ENCODE measurements at regions not wholly inside any gene's neighbourhood (a gene's known extent, or its start where the extent isn't known, plus 50 kb on each side); places are given as distances from the start of the nearest gene placed in this dataset.

DNA sequence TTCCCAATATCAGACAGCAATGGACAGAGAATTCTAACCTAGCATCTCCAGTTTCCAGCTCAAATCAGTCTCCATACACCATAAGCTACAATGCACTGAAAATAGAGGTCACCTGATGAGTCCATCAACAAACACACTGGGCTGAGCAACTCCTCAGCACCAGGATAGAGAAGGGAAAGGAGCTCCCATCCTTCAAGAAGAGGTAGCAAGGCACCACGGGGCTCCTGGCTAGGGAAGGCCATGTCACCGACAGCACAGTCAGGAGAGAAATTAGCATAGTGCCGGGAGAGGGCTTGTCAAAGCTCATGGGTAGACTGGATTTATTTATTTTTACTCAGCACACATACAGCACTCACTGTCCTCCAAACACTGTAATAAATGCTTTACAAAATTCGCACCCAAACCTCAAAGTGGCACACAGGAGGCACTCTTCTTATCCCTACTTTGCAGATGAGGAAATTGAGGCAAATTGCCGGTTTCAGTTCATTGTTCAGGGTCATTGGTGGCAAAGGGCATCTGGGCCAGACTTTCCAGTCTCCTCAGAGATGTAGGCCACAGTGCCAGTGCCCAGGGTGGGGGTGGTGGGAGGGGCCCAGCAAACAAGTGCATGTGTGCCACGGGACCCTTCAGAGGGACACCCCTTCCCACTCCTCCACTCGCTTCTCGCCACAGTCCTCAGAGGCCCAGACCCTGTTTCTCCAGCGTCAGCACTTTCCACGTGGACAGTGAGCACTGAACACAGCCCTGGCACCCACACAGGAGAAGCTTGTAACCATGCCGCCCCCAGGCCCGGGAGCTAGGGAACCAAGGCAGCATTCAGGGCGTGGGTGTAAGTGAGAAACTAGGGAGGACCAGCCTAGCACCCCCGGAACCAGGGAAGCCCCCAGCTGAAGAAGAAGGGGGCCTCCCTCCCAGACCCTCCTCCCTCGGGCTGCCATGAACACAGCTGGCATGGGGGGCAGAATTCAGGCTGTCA lies 1417.4 kb downstream of the TBC1D22A start:
- H3K9ac ChIP-seq (ENCODE audit: low read length in 5 of 5): no peak overlapping the region
- H3K4me3 ChIP-seq (ENCODE audit: low read depth in 1 of 5, low read length in 5 of 5): no peak overlapping the region
- H3K36me3 ChIP-seq (ENCODE audit: control insufficient read depth in 5 of 5, insufficient read depth in 5 of 5, low read length in 5 of 5): no peaks in the 10 kb centered on the region
- peaks cover 0 to 8% (median 0%) of the 10 kb centered on the region in 5 donors for H3K27me3 ChIP-seq (ENCODE audit: control insufficient read depth in 5 of 5, insufficient read depth in 4 of 5, low read length in 5 of 5)
- peaks cover 0 to 11% (median 0%) of the 10 kb centered on the region in 5 donors for H3K4me1 ChIP-seq (ENCODE audit: control insufficient read depth in 5 of 5, insufficient read depth in 5 of 5, low read length in 5 of 5)
- no peak overlapping the region for H3K27ac ChIP-seq (ENCODE audit: low read depth, low read length)
- peaks cover 0 to 3% (median 0%) of the 10 kb centered on the region in 5 donors for H3K9me3 ChIP-seq (ENCODE audit: control insufficient read depth in 5 of 5, low read length in 5 of 5)

DNA sequence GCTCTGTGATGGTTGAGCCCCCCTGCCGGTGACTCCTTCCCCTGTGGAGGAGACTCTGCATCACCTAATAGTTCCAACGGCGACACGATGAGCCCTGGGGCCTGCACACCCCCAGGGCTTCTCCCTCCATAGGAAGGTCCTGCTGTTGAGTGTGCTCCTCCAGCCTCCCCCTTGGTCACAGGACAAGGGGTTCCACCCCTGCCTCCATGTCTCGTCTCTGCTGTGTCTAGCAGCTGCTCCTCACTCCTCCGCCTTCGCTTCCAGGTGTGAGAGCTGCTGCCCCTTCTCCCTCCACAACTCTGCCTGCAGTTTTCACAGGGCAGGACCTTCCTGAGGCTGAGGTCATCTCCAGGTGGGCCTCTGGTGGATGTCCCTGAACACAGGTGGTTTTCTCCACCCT lies 1416.1 kb downstream of the TBC1D22A start:
- peaks cover 0 to 3% (median 0%) of the 10 kb centered on the region in 5 donors for H3K9me3 ChIP-seq (ENCODE audit: control insufficient read depth in 5 of 5, low read length in 5 of 5)
- H3K4me1 ChIP-seq (ENCODE audit: control insufficient read depth in 5 of 5, insufficient read depth in 5 of 5, low read length in 5 of 5): peaks cover 0 to 15% (median 0%) of the 10 kb centered on the region in 5 donors
- H3K9ac ChIP-seq (ENCODE audit: low read length in 5 of 5): no peak overlapping the region

DNA sequence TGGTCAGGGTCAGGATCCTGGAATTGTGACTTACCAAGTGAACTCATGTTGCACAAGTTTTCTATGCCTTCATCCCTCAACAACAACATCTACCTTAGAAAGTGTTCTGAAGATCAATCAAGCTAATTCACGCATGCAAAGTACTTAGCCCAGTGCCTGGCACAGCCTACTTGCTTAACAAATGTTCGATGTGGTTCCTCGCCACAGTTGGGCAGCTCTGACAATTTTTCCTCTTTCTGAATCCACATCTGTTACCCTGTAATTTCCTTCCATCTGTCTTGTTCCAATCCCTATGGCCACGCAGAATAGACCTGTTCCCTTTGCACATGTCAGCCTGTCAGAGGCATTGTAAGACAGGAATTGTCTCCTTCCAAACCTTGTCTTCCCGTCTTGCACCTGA lies 1415.2 kb downstream of the TBC1D22A start:
- Histone ChIP-seq H3K36me3 (ENCODE audit: control insufficient read depth in 5 of 5, insufficient read depth in 5 of 5, low read length in 5 of 5) (no peaks in the 10 kb centered on the region), H3K27me3 (ENCODE audit: control insufficient read depth in 5 of 5, insufficient read depth in 4 of 5, low read length in 5 of 5) (peaks cover 0 to 11% (median 0%) of the 10 kb centered on the region in 5 donors), H3K27ac (ENCODE audit: low read depth, low read length) (no peak overlapping the region), H3K4me3 (ENCODE audit: low read depth in 1 of 5, low read length in 5 of 5) (no peak overlapping the region), H3K9ac (ENCODE audit: low read length in 5 of 5) (no peak overlapping the region), H3K4me1 (ENCODE audit: control insufficient read depth in 5 of 5, insufficient read depth in 5 of 5, low read length in 5 of 5) (peaks cover 0 to 23% (median 0%) of the 10 kb centered on the region in 5 donors), H3K9me3 (ENCODE audit: control insufficient read depth in 5 of 5, low read length in 5 of 5) (peaks cover 0 to 3% (median 0%) of the 10 kb centered on the region in 5 donors)

More for the DNA sequence above, 1416.1 kb downstream of the TBC1D22A start:
- Histone ChIP-seq H3K27ac (ENCODE audit: low read depth, low read length) (no peak overlapping the region), H3K27me3 (ENCODE audit: control insufficient read depth in 5 of 5, insufficient read depth in 4 of 5, low read length in 5 of 5) (peaks cover 0 to 8% (median 0%) of the 10 kb centered on the region in 5 donors), H3K36me3 (ENCODE audit: control insufficient read depth in 5 of 5, insufficient read depth in 5 of 5, low read length in 5 of 5) (no peaks in the 10 kb centered on the region), H3K4me3 (ENCODE audit: low read depth in 1 of 5, low read length in 5 of 5) (no peak overlapping the region)

DNA sequence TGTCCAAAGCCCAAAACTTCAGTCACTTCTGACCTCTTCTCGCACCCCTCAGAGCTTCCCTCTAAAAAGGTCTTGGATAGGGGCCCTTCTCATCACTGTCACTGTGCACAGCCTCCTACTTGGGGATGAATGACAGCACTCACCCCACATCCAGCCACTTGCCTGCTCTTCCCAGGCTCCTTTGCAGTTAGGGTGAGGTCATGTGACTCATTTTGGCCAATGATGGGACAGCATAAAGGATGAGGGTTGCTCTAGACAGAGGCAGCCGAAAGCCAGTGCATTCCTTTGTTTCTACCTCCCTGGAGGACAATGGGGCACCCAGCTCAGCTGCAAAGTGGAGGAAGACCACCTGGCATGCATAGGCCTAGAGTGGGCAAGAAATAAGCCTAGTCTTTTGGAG lies 1413.3 kb downstream of the TBC1D22A start:
- Histone ChIP-seq H3K9ac (ENCODE audit: low read length in 5 of 5) (no peak overlapping the region), H3K4me1 (ENCODE audit: control insufficient read depth in 5 of 5, insufficient read depth in 5 of 5, low read length in 5 of 5) (peaks cover 0 to 23% (median 0%) of the 10 kb centered on the region in 5 donors), H3K9me3 (ENCODE audit: control insufficient read depth in 5 of 5, low read length in 5 of 5) (peaks cover 0 to 3% (median 0%) of the 10 kb centered on the region in 5 donors), H3K27ac (ENCODE audit: low read depth, low read length) (no peak overlapping the region), H3K27me3 (ENCODE audit: control insufficient read depth in 5 of 5, insufficient read depth in 4 of 5, low read length in 5 of 5) (peaks cover 0 to 7% (median 2%) of the 10 kb centered on the region in 5 donors), H3K4me3 (ENCODE audit: low read depth in 1 of 5, low read length in 5 of 5) (no peak overlapping the region), H3K36me3 (ENCODE audit: control insufficient read depth in 5 of 5, insufficient read depth in 5 of 5, low read length in 5 of 5) (no peaks in the 10 kb centered on the region)

DNA sequence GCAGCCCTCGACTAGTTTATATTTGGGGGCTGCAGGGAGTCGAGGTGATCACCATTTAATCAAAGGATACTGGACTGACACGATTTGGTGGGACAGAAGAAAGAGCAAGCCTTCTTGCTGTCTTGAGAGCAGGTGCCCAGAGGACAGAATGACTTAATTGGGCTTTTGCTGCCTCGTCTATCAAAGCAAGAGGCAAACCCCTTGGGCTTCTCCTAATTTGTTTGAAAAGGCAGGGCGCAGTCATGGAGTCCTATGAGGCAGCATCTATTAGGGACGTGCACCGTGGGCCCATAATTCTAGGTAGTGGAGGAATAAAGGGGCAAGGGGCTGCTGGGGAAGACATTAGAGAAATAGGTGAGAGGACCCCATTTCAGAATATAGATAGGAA lies 1411.3 kb downstream of the TBC1D22A start:
- no peak overlapping the region for H3K9ac ChIP-seq (ENCODE audit: low read length in 5 of 5)
- peaks cover 0 to 3% (median 0%) of the 10 kb centered on the region in 5 donors for H3K9me3 ChIP-seq (ENCODE audit: control insufficient read depth in 5 of 5, low read length in 5 of 5)
- H3K4me3 ChIP-seq (ENCODE audit: low read depth in 1 of 5, low read length in 5 of 5): no peak overlapping the region
- H3K27ac ChIP-seq (ENCODE audit: low read depth, low read length): no peak overlapping the region
- no peaks in the 10 kb centered on the region for H3K36me3 ChIP-seq (ENCODE audit: control insufficient read depth in 5 of 5, insufficient read depth in 5 of 5, low read length in 5 of 5)
- H3K4me1 ChIP-seq (ENCODE audit: control insufficient read depth in 5 of 5, insufficient read depth in 5 of 5, low read length in 5 of 5): peaks cover 0 to 23% (median 0%) of the 10 kb centered on the region in 5 donors
- H3K27me3 ChIP-seq (ENCODE audit: control insufficient read depth in 5 of 5, insufficient read depth in 4 of 5, low read length in 5 of 5): peaks cover 0 to 9% (median 7%) of the 10 kb centered on the region in 5 donors

DNA sequence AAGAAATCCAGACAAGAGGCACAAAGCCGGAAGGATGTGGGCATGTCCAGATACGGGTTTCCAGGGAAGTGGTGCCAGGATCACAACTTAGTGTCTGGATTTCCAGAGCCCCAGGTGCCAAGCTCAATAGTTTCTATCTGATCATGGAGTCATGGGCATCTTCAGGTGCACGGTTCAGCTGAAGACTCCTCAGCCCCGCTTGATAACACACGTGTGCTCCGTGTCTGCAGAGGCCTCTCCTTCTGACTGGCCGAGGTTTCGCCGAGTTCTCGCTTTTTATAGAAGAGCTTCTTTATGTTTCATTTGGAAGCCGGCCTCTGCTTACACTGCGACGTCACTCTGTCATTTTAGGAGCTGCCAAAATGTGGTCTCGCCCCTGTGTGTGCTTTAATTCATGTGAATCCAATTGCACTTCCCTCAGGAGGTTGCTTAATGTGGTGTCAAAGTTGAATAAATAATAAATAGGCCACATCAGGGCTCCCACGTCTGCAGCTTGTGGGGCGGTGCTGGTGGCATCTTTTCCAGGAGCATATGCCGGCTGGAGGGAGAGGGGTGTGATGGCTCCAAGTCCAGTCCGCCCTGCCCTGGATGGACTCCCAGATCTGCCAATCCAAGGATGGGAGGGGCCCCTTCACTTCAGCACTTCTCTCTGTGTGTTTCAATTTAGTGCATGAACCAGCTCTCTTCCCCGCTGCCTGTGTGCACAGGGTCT lies 1410.8 kb downstream of the TBC1D22A start:
- Histone ChIP-seq H3K36me3 (ENCODE audit: control insufficient read depth in 5 of 5, insufficient read depth in 5 of 5, low read length in 5 of 5) (no peaks in the 10 kb centered on the region), H3K27me3 (ENCODE audit: control insufficient read depth in 5 of 5, insufficient read depth in 4 of 5, low read length in 5 of 5) (peaks cover 0 to 9% (median 7%) of the 10 kb centered on the region in 5 donors), H3K4me1 (ENCODE audit: control insufficient read depth in 5 of 5, insufficient read depth in 5 of 5, low read length in 5 of 5) (peaks cover 0 to 23% (median 0%) of the 10 kb centered on the region in 5 donors), H3K9me3 (ENCODE audit: control insufficient read depth in 5 of 5, low read length in 5 of 5) (peaks cover 0 to 3% (median 0%) of the 10 kb centered on the region in 5 donors), H3K9ac (ENCODE audit: low read length in 5 of 5) (no peak overlapping the region), H3K4me3 (ENCODE audit: low read depth in 1 of 5, low read length in 5 of 5) (no peak overlapping the region), H3K27ac (ENCODE audit: low read depth, low read length) (no peak overlapping the region)

DNA sequence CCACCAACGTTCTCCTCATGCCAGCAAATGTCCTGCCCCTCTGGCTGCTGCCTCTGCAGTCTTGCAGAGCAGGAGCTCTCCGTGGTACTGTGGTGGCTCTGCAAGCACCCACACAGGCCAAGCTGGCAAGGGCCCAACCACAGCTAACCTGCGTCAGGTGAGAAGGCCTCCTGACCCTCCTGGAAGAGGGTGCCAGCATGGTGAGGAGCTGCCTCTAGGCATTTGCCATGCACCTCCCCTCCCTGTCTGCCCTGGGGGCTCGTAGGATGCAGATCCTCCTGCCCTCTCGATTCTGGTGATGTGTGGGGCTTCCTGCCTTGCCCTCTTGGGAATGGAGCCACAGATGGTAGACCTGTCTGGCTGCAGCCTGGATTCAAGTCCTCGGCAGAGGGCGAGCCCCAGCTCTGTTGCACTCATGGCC lies 1408.8 kb downstream of the TBC1D22A start:
- H3K4me3 ChIP-seq (ENCODE audit: low read depth in 1 of 5, low read length in 5 of 5): no peak overlapping the region
- H3K27me3 ChIP-seq (ENCODE audit: control insufficient read depth in 5 of 5, insufficient read depth in 4 of 5, low read length in 5 of 5): peaks cover 0 to 9% (median 7%) of the 10 kb centered on the region in 5 donors
- peaks cover 0 to 23% (median 0%) of the 10 kb centered on the region in 5 donors for H3K4me1 ChIP-seq (ENCODE audit: control insufficient read depth in 5 of 5, insufficient read depth in 5 of 5, low read length in 5 of 5)
- no peaks in the 10 kb centered on the region for H3K36me3 ChIP-seq (ENCODE audit: control insufficient read depth in 5 of 5, insufficient read depth in 5 of 5, low read length in 5 of 5)
- no peak overlapping the region for H3K27ac ChIP-seq (ENCODE audit: low read depth, low read length)
- peaks cover 0 to 3% (median 0%) of the 10 kb centered on the region in 5 donors for H3K9me3 ChIP-seq (ENCODE audit: control insufficient read depth in 5 of 5, low read length in 5 of 5)
- no peak overlapping the region for H3K9ac ChIP-seq (ENCODE audit: low read length in 5 of 5)

DNA sequence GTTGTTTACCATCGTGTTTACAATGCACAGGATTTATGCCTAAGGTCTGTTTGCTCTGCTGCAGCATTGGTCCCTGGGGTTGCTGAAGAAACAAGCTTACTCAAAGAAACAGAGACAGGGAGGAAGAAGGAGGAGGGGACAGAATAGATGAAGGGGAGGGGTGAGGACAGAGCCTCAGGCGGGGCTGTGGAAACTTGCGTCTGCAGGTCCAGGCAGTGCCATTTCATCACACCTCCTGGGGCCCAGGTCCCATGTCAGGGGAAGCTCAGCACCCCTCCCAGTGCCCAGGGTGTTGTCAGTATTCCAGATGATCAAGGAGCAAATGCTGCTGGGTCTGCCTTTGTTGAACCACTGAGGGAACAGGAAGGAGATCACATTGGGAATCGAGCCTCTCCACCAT lies 1406.8 kb downstream of the TBC1D22A start:
- Histone ChIP-seq H3K27me3 (ENCODE audit: control insufficient read depth in 5 of 5, insufficient read depth in 4 of 5, low read length in 5 of 5) (peaks cover 2 to 9% (median 7%) of the 10 kb centered on the region in 5 donors), H3K4me3 (ENCODE audit: low read depth in 1 of 5, low read length in 5 of 5) (no peak overlapping the region), H3K4me1 (ENCODE audit: control insufficient read depth in 5 of 5, insufficient read depth in 5 of 5, low read length in 5 of 5) (peaks cover 0 to 12% (median 0%) of the 10 kb centered on the region in 5 donors)

DNA sequence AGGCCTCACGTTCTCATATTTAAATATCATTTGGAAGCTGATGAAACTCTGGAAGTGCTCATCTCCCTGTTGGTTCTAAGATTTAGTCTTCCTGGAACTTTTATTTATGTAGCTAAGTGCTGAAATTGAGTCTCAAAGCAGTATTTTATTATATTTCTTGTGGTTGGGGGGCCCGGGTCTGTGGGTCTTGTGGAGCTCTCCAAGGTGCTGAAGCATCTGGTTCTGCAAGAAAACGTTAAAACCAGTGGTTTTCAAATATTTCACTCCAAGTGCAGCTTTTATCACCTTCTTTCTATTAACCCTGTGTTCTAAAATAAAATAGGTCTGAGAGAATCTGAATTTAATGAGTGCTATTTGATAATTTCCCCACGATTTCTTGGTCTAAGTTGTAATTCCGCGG lies 1404.8 kb downstream of the TBC1D22A start:
- no peak overlapping the region for H3K9ac ChIP-seq (ENCODE audit: low read length in 5 of 5)
- no peak overlapping the region for H3K27ac ChIP-seq (ENCODE audit: low read depth, low read length)
- H3K36me3 ChIP-seq (ENCODE audit: control insufficient read depth in 5 of 5, insufficient read depth in 5 of 5, low read length in 5 of 5): no peaks in the 10 kb centered on the region
- peaks cover 0 to 9% (median 7%) of the 10 kb centered on the region in 5 donors for H3K27me3 ChIP-seq (ENCODE audit: control insufficient read depth in 5 of 5, insufficient read depth in 4 of 5, low read length in 5 of 5)
- no peaks in the 10 kb centered on the region for H3K4me1 ChIP-seq (ENCODE audit: control insufficient read depth in 5 of 5, insufficient read depth in 5 of 5, low read length in 5 of 5)
- H3K9me3 ChIP-seq (ENCODE audit: control insufficient read depth in 5 of 5, low read length in 5 of 5): peaks cover 0 to 2% (median 0%) of the 10 kb centered on the region in 5 donors
- H3K4me3 ChIP-seq (ENCODE audit: low read depth in 1 of 5, low read length in 5 of 5): no peak overlapping the region

More for the DNA sequence above, 1406.8 kb downstream of the TBC1D22A start:
- Histone ChIP-seq H3K36me3 (ENCODE audit: control insufficient read depth in 5 of 5, insufficient read depth in 5 of 5, low read length in 5 of 5) (no peaks in the 10 kb centered on the region), H3K27ac (ENCODE audit: low read depth, low read length) (no peak overlapping the region), H3K9me3 (ENCODE audit: control insufficient read depth in 5 of 5, low read length in 5 of 5) (peaks cover 0 to 2% (median 0%) of the 10 kb centered on the region in 5 donors), H3K9ac (ENCODE audit: low read length in 5 of 5) (no peak overlapping the region)
